ENCODE measurements at regions not wholly inside any gene's neighbourhood (a gene's known extent, or its start where the extent isn't known, plus 50 kb on each side); places are given as distances from the start of the nearest gene placed in this dataset.

DNA sequence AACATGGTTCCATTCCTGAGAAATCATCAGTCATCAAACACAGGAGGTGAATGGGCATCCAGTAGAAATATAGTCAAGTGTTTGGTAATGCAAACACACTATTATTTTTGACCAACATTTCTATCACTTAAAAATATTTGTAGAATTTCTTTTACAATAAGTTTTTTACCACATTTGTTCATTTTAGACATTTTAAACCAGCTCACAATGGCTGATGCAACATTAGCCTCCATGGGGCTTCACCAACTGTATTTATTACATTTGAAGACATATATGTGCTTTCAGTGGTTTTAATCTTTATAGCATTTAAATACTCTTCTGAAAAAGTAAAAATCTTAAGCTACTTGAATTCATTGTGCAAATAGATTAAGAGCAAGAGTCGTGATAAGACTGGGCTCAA is 1201.4 kb upstream of the TMEM132C start:
- DNase-seq (ENCODE audit: low read depth in 4 of 4, low spot score in 2 of 4): no peak

DNA sequence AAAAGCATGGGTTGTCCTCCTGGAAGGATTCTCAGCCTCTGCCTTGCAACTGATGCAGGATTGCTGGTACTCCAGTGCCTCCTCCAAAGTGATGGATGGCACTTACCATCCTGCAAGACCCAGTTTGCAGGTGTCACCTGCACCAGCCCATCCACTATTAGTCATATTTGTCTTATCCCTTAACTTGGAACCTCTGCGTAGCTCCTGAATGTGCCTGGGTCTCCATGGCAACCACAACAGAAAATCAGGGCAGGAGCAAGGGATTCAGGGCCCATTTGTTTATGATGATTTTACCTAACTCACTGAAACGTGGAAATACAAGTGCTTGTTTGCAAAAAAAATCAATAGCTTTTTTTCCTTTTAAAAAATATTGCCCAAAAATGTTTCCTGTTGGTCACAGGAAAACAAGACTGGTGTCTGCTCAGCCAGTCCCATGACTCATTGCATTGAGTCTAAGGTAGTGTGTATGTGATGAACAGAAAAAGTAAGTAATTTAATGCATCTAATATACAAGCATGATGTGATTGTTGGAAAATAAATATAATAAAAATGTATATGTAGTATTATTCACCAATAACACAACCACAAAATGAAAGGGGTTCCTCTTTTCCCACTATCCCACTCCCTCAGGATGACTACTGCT is 1196.3 kb upstream of the TMEM132C start:
- no peak for DNase-seq (ENCODE audit: low read depth in 4 of 4, low spot score in 2 of 4)

GRCh38 chr12:127074161-127074560 is 1192.8 kb upstream of the TMEM132C start:
- DNase-seq (ENCODE audit: low read depth in 4 of 4, low spot score in 2 of 4): no peak

DNA sequence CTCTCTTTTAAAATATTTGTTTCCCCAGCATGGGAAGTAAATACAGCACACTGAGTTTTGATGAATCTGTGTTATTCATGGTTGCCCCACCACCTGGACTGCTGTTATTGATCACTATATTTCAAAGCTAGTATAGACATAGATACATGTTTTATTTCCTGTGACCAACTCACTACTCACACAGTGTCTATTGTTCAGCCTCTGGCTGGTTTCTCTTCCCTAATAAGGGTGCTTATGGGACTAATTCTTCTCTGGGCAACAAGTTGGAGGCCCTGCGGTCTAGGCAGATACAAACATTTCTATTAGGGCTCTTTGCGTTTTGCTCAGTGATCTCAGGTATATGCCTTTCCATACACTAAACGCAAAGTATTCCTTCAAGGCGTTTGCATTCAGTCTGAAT is 1191.0 kb upstream of the TMEM132C start:
- no peak for DNase-seq (ENCODE audit: low read depth in 4 of 4, low spot score in 2 of 4)

DNA sequence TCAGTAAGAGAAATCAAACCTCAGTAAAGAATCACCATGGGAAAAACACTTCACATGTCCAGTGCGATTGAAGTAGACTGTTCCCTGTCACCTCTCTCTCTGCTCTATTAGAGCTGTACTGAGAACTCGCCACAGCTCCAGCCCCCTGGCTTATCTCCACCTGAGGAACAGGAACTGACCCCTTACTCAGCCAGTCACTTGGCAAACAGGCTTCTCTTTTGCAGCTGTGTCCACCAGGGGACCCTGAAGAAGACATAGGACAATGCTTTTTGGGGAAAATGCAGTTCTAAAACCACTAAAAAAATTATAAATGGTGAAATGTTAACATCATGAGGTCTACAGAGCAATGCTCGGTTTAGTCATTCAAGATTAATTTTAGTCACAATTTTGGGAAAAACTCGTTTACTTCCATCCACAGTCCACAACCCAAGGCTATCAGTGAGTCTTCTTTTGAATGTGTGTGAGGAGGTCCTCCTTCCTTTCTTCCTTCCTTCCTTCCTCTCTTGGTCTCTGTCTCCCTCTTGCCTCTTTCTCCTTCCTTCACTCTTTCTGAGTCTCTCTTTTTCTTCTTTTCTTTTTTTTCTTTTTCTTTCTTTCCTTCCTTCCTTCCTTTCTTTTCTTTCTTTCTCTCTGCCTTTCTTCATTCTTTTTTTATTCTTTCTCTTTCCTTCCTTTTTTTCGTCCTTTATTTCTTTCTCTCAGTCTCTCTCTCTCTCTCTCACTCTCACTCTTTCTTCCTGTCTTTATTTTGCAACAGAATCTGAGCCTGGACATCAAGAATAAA is 1189.5 kb upstream of the TMEM132C start:
- DNase-seq (ENCODE audit: low read depth in 4 of 4, low spot score in 2 of 4): no peak

- no peak for DNase-seq (ENCODE audit: low read depth in 4 of 4, low spot score in 2 of 4)
Measured at GRCh38 chr12:127078577-127079350, 1188.2 kb upstream of the TMEM132C start.

- DNase-seq (ENCODE audit: low read depth in 4 of 4, low spot score in 2 of 4): no peak
Measured at GRCh38 chr12:127079636-127080035, 1187.3 kb upstream of the TMEM132C start.

DNA sequence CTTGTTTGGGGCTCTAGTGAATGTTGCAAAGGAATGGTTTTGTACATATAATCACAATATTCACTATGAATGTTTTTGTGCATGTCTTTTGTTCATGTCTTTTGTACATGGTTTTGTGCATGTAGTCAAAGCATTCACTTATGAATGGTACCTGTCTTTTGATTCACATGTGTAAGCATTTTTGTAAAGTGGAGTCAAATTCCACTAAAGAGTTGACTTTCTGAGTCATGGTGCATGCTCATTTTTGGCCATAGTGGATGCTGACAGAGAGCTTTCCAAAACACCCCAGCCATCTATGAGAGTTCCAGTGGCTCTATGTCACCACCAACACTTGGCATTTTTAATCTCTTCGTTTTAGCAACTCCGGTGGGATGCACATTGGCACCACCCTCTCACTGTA is 1185.9 kb upstream of the TMEM132C start:
- no peak for DNase-seq (ENCODE audit: low read depth in 4 of 4, low spot score in 2 of 4)

- peak; percentile 37 to 68 (median 63) for DNase-seq (ENCODE audit: low read depth in 4 of 4, low spot score in 2 of 4)
Measured at GRCh38 chr12:127083008-127083949, 1183.7 kb upstream of the TMEM132C start.

- DNase-seq (ENCODE audit: low read depth in 4 of 4, low spot score in 2 of 4): no peak
Measured at GRCh38 chr12:127101076-127101475, 1165.9 kb upstream of the TMEM132C start.

DNA sequence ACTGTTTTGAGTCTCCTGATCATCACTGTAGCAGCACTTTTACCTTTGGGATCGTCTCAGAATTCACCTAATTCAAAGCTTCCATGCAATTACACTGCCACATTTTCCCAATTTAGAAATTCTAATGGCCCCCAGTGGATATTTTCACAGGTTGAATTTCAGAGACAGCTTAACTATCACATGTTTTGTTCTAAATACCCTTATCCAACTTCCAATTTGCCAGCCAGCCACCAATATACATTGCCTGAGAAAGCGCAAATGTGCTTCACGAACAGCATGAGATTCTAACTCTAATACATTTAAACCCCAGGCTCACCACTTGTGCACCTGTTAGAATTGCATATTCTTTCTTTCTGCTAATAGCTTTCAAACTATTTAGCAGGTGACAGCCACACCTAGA is 1160.9 kb upstream of the TMEM132C start:
- no peak for DNase-seq (ENCODE audit: low read depth in 4 of 4, low spot score in 2 of 4)

DNA sequence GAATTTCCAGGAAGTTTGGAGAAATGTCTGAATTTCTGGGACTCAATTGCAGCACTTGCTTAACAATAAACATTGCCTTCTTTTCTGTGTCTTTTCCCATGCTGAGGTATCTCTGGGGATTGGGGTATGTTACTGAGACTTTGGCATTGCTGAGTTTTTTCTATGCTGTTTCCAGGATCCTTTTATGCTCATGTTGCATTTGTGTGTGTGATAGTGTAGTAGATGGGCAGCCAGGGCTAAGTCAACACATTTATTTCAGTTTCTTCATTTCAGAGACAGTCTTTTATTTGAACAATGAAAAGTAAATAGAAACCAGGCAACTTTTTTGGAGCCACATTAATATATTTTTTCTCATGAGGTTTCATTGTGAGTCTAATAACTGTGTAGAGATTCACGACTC is 1160.3 kb upstream of the TMEM132C start:
- DNase-seq (ENCODE audit: low read depth in 4 of 4, low spot score in 2 of 4): no peak

- DNase-seq (ENCODE audit: low read depth in 4 of 4, low spot score in 2 of 4): no peak
Measured at GRCh38 chr12:127107744-127108143, 1159.2 kb upstream of the TMEM132C start.

DNA sequence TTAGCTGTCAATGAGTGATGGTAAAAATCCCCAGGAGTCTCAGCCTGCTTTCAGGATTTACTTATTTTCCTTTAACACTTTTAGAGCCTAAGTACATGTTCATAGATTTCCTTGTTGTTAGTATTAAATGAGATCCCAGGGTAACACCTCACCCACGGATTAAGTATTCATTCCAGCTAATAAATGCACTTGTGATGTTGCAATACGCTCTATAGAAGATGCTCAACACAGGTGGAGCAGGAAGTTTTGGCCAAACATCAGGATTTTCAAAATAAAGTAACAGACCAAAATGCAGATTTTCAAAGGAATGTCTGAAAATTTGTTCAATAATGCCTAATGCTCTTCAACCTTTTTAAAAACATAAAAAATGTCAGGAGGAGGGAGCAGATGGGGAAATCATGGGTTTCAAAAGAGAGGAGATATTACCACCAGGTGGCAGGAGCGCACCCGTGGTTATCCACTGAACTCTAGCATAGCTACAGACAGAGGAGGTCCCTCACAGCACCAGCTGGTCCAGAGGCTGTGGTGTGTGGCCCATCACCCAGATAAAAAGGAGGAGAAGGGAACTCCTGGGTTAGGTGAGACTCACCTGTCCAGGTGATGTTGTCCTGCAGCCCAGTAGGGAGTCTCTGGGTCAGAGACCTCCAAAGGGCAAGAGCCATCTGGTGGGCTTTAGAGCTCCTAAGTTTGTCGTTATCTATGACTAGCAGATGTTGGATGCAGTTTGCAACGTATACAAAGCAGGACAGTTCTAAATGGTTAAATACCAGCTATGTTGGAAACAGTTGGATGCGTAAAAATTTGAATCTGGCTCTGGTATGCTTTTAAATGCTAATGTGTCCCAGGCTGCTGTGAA is 1158.4 kb upstream of the TMEM132C start:
- DNase-seq (ENCODE audit: low read depth in 4 of 4, low spot score in 2 of 4): peak in 1 of 4 donors; percentile 23

- no peak for DNase-seq (ENCODE audit: low read depth in 4 of 4, low spot score in 2 of 4)
Measured at GRCh38 chr12:127113945-127114344, 1153.0 kb upstream of the TMEM132C start.

GRCh38 chr12:127115468-127116035 is 1151.4 kb upstream of the TMEM132C start:
- no peak for DNase-seq (ENCODE audit: low read depth in 4 of 4, low spot score in 2 of 4)

DNA sequence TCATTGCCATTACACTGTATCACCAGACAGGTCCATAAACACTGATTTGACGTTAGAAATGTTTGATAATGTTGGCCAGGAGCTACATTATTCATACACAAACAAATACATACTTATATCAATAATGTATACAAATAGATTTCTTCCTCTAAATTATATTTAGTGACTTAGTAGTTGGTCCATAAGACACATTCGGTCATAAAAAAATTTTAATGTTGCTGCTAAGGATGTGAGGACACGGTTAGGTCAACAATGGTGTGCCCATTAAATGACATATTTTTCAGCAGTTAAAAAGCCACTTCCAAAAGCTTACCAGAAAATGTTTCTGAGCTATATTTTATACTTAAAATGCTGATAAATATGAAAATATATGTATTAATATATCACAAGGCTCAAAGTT is 1148.7 kb upstream of the TMEM132C start:
- no peak for DNase-seq (ENCODE audit: low read depth in 4 of 4, low spot score in 2 of 4)

GRCh38 chr12:127119600-127120140 is 1147.3 kb upstream of the TMEM132C start:
- no peak for DNase-seq (ENCODE audit: low read depth in 4 of 4, low spot score in 2 of 4)

DNA sequence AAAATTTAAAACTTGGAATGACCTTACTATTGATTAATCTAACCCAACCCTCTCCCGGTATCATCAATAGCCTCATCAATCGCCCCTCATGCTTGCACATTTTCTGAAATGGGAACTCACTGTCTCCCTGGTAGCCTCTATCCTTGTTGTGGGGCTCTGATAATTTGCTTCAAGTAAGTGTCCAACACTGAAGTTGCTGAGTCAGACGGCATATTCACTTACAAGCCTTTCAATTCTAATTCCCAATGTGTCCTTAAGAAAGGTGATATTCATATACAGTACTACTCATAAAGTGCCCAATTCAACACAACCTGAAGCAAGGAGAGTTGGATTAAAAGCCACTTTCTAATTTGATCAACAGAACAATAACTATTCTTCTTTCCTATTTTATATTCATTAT is 1146.1 kb upstream of the TMEM132C start:
- DNase-seq (ENCODE audit: low read depth in 4 of 4, low spot score in 2 of 4): no peak

Measured in left renal cortex interstitium (tissue), 4 donors.